ENCODE measurements at regions not wholly inside any gene's neighbourhood (a gene's known extent, or its start where the extent isn't known, plus 50 kb on each side); places are given as distances from the start of the nearest gene placed in this dataset.
A peak's percentile ranks its signal among the peaks of the same experiment; 100 is the strongest.

GRCh38 chr21:16323596-16323995, 593.8 kb downstream of the USP25 start:
- no peak for DNase-seq

GRCh38 chr21:16324630-16325029, 594.8 kb downstream of the USP25 start:
- H3K9me3 ChIP-seq = no peaks in the 10 kb centered on the region
- H3K27me3 ChIP-seq = no peaks in the 10 kb centered on the region
- H3K4me3 ChIP-seq (replicated peaks in 1 of 3) = no peak overlapping the region
- H3K4me1 ChIP-seq = no peaks in the 10 kb centered on the region
- intact Hi-C loops (cut with DNase I) = loop anchor here (10.0 kb wide), 1 partner anchor 130 kb away; no protein-coding TSS in a partner anchor
- no peak overlapping the region for H3K27ac ChIP-seq
- no peak for DNase-seq
- no peaks in the 10 kb centered on the region for H3K36me3 ChIP-seq
- no peak for TF ChIP-seq POLR2A (IDR thresholded peaks at IDR 0.05)
- 47 to 64% methylated on average over 1 of the region's 1 CpG for WGBS, 2 donors

More at GRCh38 chr21:16323596-16323995, 593.8 kb downstream of the USP25 start:
- TF ChIP-seq CTCF (IDR thresholded peaks at IDR 0.05) (no peak), POLR2A (IDR thresholded peaks at IDR 0.05) (no peak)
- Histone ChIP-seq H3K4me1 (no peaks in the 10 kb centered on the region), H3K27me3 (no peaks in the 10 kb centered on the region), H3K36me3 (no peaks in the 10 kb centered on the region), H3K9me3 (no peaks in the 10 kb centered on the region), H3K4me3 (replicated peaks in 1 of 3) (no peak overlapping the region), H3K27ac (no peak overlapping the region)
- WGBS, 2 donors = 77% methylated on average over 1 of the region's 1 CpG
- intact Hi-C loops (cut with DNase I) = loop anchor here (10.0 kb wide), 1 partner anchor 129 kb away; no protein-coding TSS in a partner anchor

GRCh38 chr21:16330082-16330907, 600.5 kb downstream of the USP25 start:
- 29 to 33% methylated on average over 6 of the region's 6 CpGs for WGBS, 2 donors
- no peak overlapping the region for H3K4me3 ChIP-seq (replicated peaks in 1 of 3)
- H3K4me1 ChIP-seq = peaks cover 0 to 6% of the 10 kb centered on the region in 2 donors
- no peaks in the 10 kb centered on the region for H3K9me3 ChIP-seq
- DNase-seq = peak; percentile 11 to 23
- TF ChIP-seq POLR2A (IDR thresholded peaks at IDR 0.05) = no peak
- TF ChIP-seq CTCF (IDR thresholded peaks at IDR 0.05) = peak; percentile 23 to 84 (median 74)
- H3K36me3 ChIP-seq = no peaks in the 10 kb centered on the region
- H3K27ac ChIP-seq = no peak overlapping the region
- H3K27me3 ChIP-seq = no peaks in the 10 kb centered on the region
- intact Hi-C loops (cut with DNase I) = loop anchor here (5.0 kb wide), 1 partner anchor 248 kb away; no protein-coding TSS in a partner anchor

- WGBS, 2 donors = 78 to 81% methylated on average over 5 of the region's 5 CpGs
Observed at GRCh38 chr21:16330908-16331268, 601.1 kb downstream of the USP25 start.

GRCh38 chr21:16337266-16337665, 607.5 kb downstream of the USP25 start:
- Histone ChIP-seq H3K36me3 (no peaks in the 10 kb centered on the region), H3K9me3 (no peaks in the 10 kb centered on the region), H3K4me1 (no peaks in the 10 kb centered on the region), H3K27ac (no peak overlapping the region), H3K27me3 (no peaks in the 10 kb centered on the region), H3K4me3 (replicated peaks in 1 of 3) (no peak overlapping the region)
- no peak for TF ChIP-seq CTCF (IDR thresholded peaks at IDR 0.05)
- TF ChIP-seq POLR2A (IDR thresholded peaks at IDR 0.05) = no peak
- intact Hi-C loops (cut with DNase I) = no loop called here
- DNase-seq = no peak
- WGBS, 2 donors = 93 to 96% methylated on average over 2 of the region's 2 CpGs

More at GRCh38 chr21:16330908-16331268, 601.1 kb downstream of the USP25 start:
- Histone ChIP-seq H3K4me1 (peaks cover 0 to 6% of the 10 kb centered on the region in 2 donors), H3K9me3 (no peaks in the 10 kb centered on the region), H3K36me3 (no peaks in the 10 kb centered on the region), H3K27ac (no peak overlapping the region), H3K4me3 (replicated peaks in 1 of 3) (no peak overlapping the region), H3K27me3 (no peaks in the 10 kb centered on the region)
- TF ChIP-seq POLR2A (IDR thresholded peaks at IDR 0.05) (no peak), CTCF (IDR thresholded peaks at IDR 0.05) (no peak)
- no peak for DNase-seq
- intact Hi-C loops (cut with DNase I) = loop anchor here (5.0 kb wide), 1 partner anchor 249 kb away; no protein-coding TSS in a partner anchor
